NB4 (cell line): ENCODE measurements at regions not wholly inside any gene's neighbourhood (a gene's known extent, or its start where the extent isn't known, plus 50 kb on each side); places are given as distances from the start of the nearest gene placed in this dataset.

Source experiments
- MYC ChIP-seq: IDR thresholded peaks from 2 replicates; pipeline ENCODE4 v1.6.1; 2011; ENCODE audit warnings: low read depth, low read length
- POLR2A ChIP-seq: IDR thresholded peaks from 2 replicates; pipeline ENCODE4 v1.6.1; 2011; ENCODE audit warnings: mild to moderate bottlenecking; ENCODE audit not compliant: insufficient read length; ENCODE audit errors: extremely low read depth
- TF ChIP-seq, protein P1 (sequence below): IDR thresholded peaks from one replicate; pipeline ENCODE4 v1.5.1; 2012; ENCODE audit warnings: low read depth, low read length
- TF ChIP-seq, protein P2 (sequence below): IDR thresholded peaks from 2 replicates; pipeline ENCODE4 v1.6.1; 2011; ENCODE audit warnings: low read depth, low read length

DNA sequence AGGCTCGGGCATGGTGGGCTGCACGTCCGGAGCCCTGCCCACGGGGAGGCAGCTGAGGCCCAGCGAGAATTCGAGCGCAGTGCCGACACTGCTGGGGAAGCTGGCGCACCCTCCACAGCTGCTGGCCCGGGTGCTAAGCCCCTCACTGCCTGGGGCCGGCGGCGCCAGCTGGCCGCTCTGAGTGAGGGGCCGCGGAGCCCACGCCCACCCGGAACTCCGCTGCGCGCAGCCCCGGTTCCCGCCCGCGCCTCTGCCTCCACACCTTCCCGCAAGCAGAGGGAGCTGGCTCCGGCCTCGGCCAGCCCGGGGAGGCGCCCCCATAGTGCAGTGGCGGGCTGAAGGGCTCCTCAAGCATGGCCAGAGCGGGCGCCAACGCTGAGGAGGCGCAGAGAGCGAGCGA, 2080.4 kb downstream of the PCDH9 start:
- TF ChIP-seq, protein P1, sequence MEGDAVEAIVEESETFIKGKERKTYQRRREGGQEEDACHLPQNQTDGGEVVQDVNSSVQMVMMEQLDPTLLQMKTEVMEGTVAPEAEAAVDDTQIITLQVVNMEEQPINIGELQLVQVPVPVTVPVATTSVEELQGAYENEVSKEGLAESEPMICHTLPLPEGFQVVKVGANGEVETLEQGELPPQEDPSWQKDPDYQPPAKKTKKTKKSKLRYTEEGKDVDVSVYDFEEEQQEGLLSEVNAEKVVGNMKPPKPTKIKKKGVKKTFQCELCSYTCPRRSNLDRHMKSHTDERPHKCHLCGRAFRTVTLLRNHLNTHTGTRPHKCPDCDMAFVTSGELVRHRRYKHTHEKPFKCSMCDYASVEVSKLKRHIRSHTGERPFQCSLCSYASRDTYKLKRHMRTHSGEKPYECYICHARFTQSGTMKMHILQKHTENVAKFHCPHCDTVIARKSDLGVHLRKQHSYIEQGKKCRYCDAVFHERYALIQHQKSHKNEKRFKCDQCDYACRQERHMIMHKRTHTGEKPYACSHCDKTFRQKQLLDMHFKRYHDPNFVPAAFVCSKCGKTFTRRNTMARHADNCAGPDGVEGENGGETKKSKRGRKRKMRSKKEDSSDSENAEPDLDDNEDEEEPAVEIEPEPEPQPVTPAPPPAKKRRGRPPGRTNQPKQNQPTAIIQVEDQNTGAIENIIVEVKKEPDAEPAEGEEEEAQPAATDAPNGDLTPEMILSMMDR: no peak
- TF ChIP-seq POLR2A: no peak
- no peak for TF ChIP-seq MYC
- TF ChIP-seq, protein P2, sequence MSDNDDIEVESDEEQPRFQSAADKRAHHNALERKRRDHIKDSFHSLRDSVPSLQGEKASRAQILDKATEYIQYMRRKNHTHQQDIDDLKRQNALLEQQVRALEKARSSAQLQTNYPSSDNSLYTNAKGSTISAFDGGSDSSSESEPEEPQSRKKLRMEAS: no peak
